Testis (tissue), 2 donors: ENCODE measurements at regions not wholly inside any gene's neighbourhood (a gene's known extent, or its start where the extent isn't known, plus 50 kb on each side); places are given as distances from the start of the nearest gene placed in this dataset.

Source experiments
- POLR2A ChIP-seq: fragments of 450-650 bp; IDR thresholded peaks from one replicate; pipeline ENCODE4 v1.6.1; 2017; ENCODE audit warnings: antibody characterized with exemption, mild to moderate bottlenecking, moderate library complexity
- TF ChIP-seq, protein P1 (sequence below), 3 experiments: fragments of 450-650 bp in 2 of 3; fragments of 200-600 bp in 1 of 3; sonication (generic) in 1 of 3; IDR thresholded peaks; one replicate each; pipeline ENCODE4 v1.5.1; 2016 to 2019; ENCODE audit warnings: antibody characterized with exemption in 3 of 3, mild to moderate bottlenecking in 2 of 3, moderate library complexity in 1 of 3

DNA sequence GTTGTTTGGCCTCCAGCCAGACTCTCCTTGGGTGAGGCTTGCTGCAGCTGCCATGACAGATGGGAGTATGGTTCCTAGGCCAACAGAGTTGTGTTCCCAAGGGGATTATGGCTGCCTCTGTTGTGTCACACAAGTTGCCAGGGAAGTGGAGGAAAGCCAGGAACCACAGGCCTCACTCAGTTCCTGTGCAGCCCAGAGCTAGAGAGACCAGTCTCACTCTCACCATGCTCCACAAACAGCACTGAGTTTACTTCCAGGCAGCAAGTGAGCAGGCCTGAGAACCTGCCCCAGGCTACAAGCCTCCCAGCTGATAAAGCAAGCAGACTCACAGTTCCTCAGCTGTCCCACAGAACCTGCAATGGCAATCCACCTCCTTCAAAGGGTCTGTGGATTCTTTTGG lies 273.6 kb upstream of the TAS2R1 start:
- TF ChIP-seq POLR2A: no peak
- TF ChIP-seq, protein P1, sequence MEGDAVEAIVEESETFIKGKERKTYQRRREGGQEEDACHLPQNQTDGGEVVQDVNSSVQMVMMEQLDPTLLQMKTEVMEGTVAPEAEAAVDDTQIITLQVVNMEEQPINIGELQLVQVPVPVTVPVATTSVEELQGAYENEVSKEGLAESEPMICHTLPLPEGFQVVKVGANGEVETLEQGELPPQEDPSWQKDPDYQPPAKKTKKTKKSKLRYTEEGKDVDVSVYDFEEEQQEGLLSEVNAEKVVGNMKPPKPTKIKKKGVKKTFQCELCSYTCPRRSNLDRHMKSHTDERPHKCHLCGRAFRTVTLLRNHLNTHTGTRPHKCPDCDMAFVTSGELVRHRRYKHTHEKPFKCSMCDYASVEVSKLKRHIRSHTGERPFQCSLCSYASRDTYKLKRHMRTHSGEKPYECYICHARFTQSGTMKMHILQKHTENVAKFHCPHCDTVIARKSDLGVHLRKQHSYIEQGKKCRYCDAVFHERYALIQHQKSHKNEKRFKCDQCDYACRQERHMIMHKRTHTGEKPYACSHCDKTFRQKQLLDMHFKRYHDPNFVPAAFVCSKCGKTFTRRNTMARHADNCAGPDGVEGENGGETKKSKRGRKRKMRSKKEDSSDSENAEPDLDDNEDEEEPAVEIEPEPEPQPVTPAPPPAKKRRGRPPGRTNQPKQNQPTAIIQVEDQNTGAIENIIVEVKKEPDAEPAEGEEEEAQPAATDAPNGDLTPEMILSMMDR (IDR thresholded peaks at IDR 0.05): no peak
